ENCODE measurements at regions not wholly inside any gene's neighbourhood (a gene's known extent, or its start where the extent isn't known, plus 50 kb on each side); places are given as distances from the start of the nearest gene placed in this dataset.

- TF ChIP-seq ZNF462 (CRISPR knock-in tag; IDR thresholded peaks at IDR 0.05) (no peak), POLR2AphosphoS5 (IDR thresholded peaks at IDR 0.05; ENCODE audit: low read depth) (no peak), EZH2phosphoT487 (IDR thresholded peaks at IDR 0.05; ENCODE audit: unreplicated experiment) (no peak), ZNF331 (CRISPR knock-in tag; IDR thresholded peaks at IDR 0.05; ENCODE audit: low read depth) (no peak), CREB1 (CRISPR knock-in tag; IDR thresholded peaks at IDR 0.05; ENCODE audit: low read depth) (no peak), EZH2 (IDR thresholded peaks at IDR 0.05; ENCODE audit: low read depth, unreplicated experiment) (no peak), NANOG (IDR thresholded peaks at IDR 0.05; ENCODE audit: borderline replicate concordance) (no peak), JUNB (IDR thresholded peaks at IDR 0.05; ENCODE audit: unreplicated experiment) (no peak)
- TF ChIP-seq, protein P1, sequence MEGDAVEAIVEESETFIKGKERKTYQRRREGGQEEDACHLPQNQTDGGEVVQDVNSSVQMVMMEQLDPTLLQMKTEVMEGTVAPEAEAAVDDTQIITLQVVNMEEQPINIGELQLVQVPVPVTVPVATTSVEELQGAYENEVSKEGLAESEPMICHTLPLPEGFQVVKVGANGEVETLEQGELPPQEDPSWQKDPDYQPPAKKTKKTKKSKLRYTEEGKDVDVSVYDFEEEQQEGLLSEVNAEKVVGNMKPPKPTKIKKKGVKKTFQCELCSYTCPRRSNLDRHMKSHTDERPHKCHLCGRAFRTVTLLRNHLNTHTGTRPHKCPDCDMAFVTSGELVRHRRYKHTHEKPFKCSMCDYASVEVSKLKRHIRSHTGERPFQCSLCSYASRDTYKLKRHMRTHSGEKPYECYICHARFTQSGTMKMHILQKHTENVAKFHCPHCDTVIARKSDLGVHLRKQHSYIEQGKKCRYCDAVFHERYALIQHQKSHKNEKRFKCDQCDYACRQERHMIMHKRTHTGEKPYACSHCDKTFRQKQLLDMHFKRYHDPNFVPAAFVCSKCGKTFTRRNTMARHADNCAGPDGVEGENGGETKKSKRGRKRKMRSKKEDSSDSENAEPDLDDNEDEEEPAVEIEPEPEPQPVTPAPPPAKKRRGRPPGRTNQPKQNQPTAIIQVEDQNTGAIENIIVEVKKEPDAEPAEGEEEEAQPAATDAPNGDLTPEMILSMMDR (conservative IDR thresholded peaks at IDR 0.05; ENCODE audit: low read depth in 2 of 2): no peak
Measured at GRCh38 chr5:117719413-117719812, 1144.8 kb upstream of the SEMA6A start (continued).

Measured in GM23338 (cell line).